GM19043 (cell line): ENCODE measurements at regions not wholly inside any gene's neighbourhood (a gene's known extent, or its start where the extent isn't known, plus 50 kb on each side); places are given as distances from the start of the nearest gene placed in this dataset.

ENCODE experiments used
- ATAC-seq: cut with Tn5 transposase; IDR thresholded peaks from one replicate; pipeline ENCODE4 v1.9.1; 2021; ENCODE audit warnings: low read depth; ENCODE audit not compliant: unreplicated experiment

- no peak for ATAC-seq
Measured at GRCh38 chr11:131109790-131110189, 193.5 kb upstream of the SNX19 start.

- ATAC-seq, result no peak
Measured at GRCh38 chr11:131111775-131112174, 195.5 kb upstream of the SNX19 start.

GRCh38 chr11:131118247-131118646 lies 202.0 kb upstream of the SNX19 start:
- ATAC-seq, result no peak

- no peak for ATAC-seq
Measured at GRCh38 chr11:131121426-131122333, 205.4 kb upstream of the SNX19 start.

- ATAC-seq, result no peak
Measured at GRCh38 chr11:131122448-131122847, 206.2 kb upstream of the SNX19 start.

GRCh38 chr11:131129474-131129873 lies 213.2 kb upstream of the SNX19 start:
- no peak for ATAC-seq

- no peak for ATAC-seq
Measured at GRCh38 chr11:131135611-131136010, 219.3 kb upstream of the SNX19 start.

- ATAC-seq, result no peak
Measured at GRCh38 chr11:131136486-131136885, 220.2 kb upstream of the SNX19 start.

GRCh38 chr11:131137046-131137445 lies 220.8 kb upstream of the SNX19 start:
- no peak for ATAC-seq

- ATAC-seq, result no peak
Measured at GRCh38 chr11:131138731-131139130, 222.5 kb upstream of the SNX19 start.

- no peak for ATAC-seq
Measured at GRCh38 chr11:131145791-131146190, 224.6 kb upstream of the NTM start.

- ATAC-seq, result no peak
Measured at GRCh38 chr11:131146827-131147490, 223.5 kb upstream of the NTM start.

GRCh38 chr11:131154351-131154750 lies 216.1 kb upstream of the NTM start:
- ATAC-seq, result no peak

- ATAC-seq, result no peak
Measured at GRCh38 chr11:131157678-131158077, 212.7 kb upstream of the NTM start.

- no peak for ATAC-seq
Measured at GRCh38 chr11:131160846-131161245, 209.6 kb upstream of the NTM start.

- ATAC-seq, result no peak
Measured at GRCh38 chr11:131163613-131164012, 206.8 kb upstream of the NTM start.

GRCh38 chr11:131165036-131165435 lies 205.4 kb upstream of the NTM start:
- no peak for ATAC-seq

GRCh38 chr11:131168839-131169713 lies 201.3 kb upstream of the NTM start:
- no peak for ATAC-seq

GRCh38 chr11:131172011-131172410 lies 198.4 kb upstream of the NTM start:
- no peak for ATAC-seq

GRCh38 chr11:131178020-131178419 lies 192.4 kb upstream of the NTM start:
- ATAC-seq, result no peak

GRCh38 chr11:131178596-131178995 lies 191.8 kb upstream of the NTM start:
- no peak for ATAC-seq
